ENCODE measurements at regions not wholly inside any gene's neighbourhood (a gene's known extent, or its start where the extent isn't known, plus 50 kb on each side); places are given as distances from the start of the nearest gene placed in this dataset.

- no peak for TF ChIP-seq CTCF (conservative IDR thresholded peaks at IDR 0.05; ENCODE audit: low read depth, low read length)
- TF ChIP-seq EZH2 (IDR thresholded peaks at IDR 0.05; ENCODE audit: borderline replicate concordance, low read depth, low read length, poor library complexity, severe bottlenecking), result no peak
Measured at GRCh38 chr2:35708411-35708923, 647.1 kb upstream of the CRIM1 start.
